ENCODE measurements at regions not wholly inside any gene's neighbourhood (a gene's known extent, or its start where the extent isn't known, plus 50 kb on each side); places are given as distances from the start of the nearest gene placed in this dataset.

GRCh38 chr4:58679051-58679450 is 1568.9 kb upstream of the IGFBP7 start:
- H3K27me3 ChIP-seq, result no peaks in the 10 kb centered on the region
- H3K4me1 ChIP-seq, result no peaks in the 10 kb centered on the region
- DNase-seq (ENCODE audit: low spot score in 2 of 2), result no peak
- TF ChIP-seq CTCF (IDR thresholded peaks at IDR 0.05), result no peak
- no peak for TF ChIP-seq POLR2AphosphoS5 (IDR thresholded peaks at IDR 0.05)
- no peak for TF ChIP-seq POLR2A (IDR thresholded peaks at IDR 0.05)
- no peak overlapping the region for H3K27ac ChIP-seq
- intact Hi-C loops (cut with DNase I; ENCODE audit: low total_unique reads), result no loop called here
- no peak overlapping the region for H3K4me3 ChIP-seq
- H3K9me3 ChIP-seq, result peaks cover 0 to 6% of the 10 kb centered on the region in 2 donors
- H3K36me3 ChIP-seq, result no peaks in the 10 kb centered on the region

- no peak for DNase-seq (ENCODE audit: low spot score in 2 of 2)
- Histone ChIP-seq H3K27me3 (no peaks in the 10 kb centered on the region), H3K36me3 (no peaks in the 10 kb centered on the region), H3K9me3 (peaks cover 0 to 8% of the 10 kb centered on the region in 2 donors), H3K4me1 (no peaks in the 10 kb centered on the region), H3K4me3 (no peak overlapping the region), H3K27ac (no peak overlapping the region)
- intact Hi-C loops (cut with DNase I; ENCODE audit: low total_unique reads), result no loop called here
- TF ChIP-seq CTCF (IDR thresholded peaks at IDR 0.05), result no peak
- TF ChIP-seq POLR2A (IDR thresholded peaks at IDR 0.05), result no peak
- no peak for TF ChIP-seq POLR2AphosphoS5 (IDR thresholded peaks at IDR 0.05)
Measured at GRCh38 chr4:58669783-58670182, 1559.6 kb upstream of the IGFBP7 start.

GRCh38 chr4:58665649-58666048 is 1555.5 kb upstream of the IGFBP7 start:
- no peak overlapping the region for H3K27ac ChIP-seq
- intact Hi-C loops (cut with DNase I; ENCODE audit: low total_unique reads), result no loop called here
- H3K27me3 ChIP-seq, result no peaks in the 10 kb centered on the region
- H3K9me3 ChIP-seq, result peaks cover 5 to 7% of the 10 kb centered on the region in 2 donors
- H3K4me1 ChIP-seq, result no peaks in the 10 kb centered on the region
- no peak for DNase-seq (ENCODE audit: low spot score in 2 of 2)
- no peak overlapping the region for H3K4me3 ChIP-seq
- H3K36me3 ChIP-seq, result no peaks in the 10 kb centered on the region
- TF ChIP-seq POLR2A (IDR thresholded peaks at IDR 0.05) (no peak), POLR2AphosphoS5 (IDR thresholded peaks at IDR 0.05) (no peak), CTCF (IDR thresholded peaks at IDR 0.05) (no peak)

- peaks cover 4 to 7% of the 10 kb centered on the region in 2 donors for H3K9me3 ChIP-seq
- H3K27ac ChIP-seq, result no peak overlapping the region
- H3K4me1 ChIP-seq, result no peaks in the 10 kb centered on the region
- no peak overlapping the region for H3K4me3 ChIP-seq
- no peak for DNase-seq (ENCODE audit: low spot score in 2 of 2)
- intact Hi-C loops (cut with DNase I; ENCODE audit: low total_unique reads), result loop anchor here (5.0 kb wide), 1 partner anchor 1321 kb away; no protein-coding TSS in a partner anchor
- no peaks in the 10 kb centered on the region for H3K36me3 ChIP-seq
- TF ChIP-seq POLR2A (IDR thresholded peaks at IDR 0.05), result no peak
- no peak for TF ChIP-seq POLR2AphosphoS5 (IDR thresholded peaks at IDR 0.05)
- no peak for TF ChIP-seq CTCF (IDR thresholded peaks at IDR 0.05)
- H3K27me3 ChIP-seq, result no peaks in the 10 kb centered on the region
Measured at GRCh38 chr4:58658701-58659100, 1548.5 kb upstream of the IGFBP7 start.

GRCh38 chr4:58653251-58653650 is 1543.1 kb upstream of the IGFBP7 start:
- intact Hi-C loops (cut with DNase I; ENCODE audit: low total_unique reads), result no loop called here
- Histone ChIP-seq H3K4me3 (no peak overlapping the region), H3K4me1 (no peaks in the 10 kb centered on the region), H3K27ac (no peak overlapping the region), H3K27me3 (no peaks in the 10 kb centered on the region), H3K36me3 (no peaks in the 10 kb centered on the region), H3K9me3 (no peaks in the 10 kb centered on the region)
- no peak for DNase-seq (ENCODE audit: low spot score in 2 of 2)
- TF ChIP-seq POLR2AphosphoS5 (IDR thresholded peaks at IDR 0.05) (no peak), CTCF (IDR thresholded peaks at IDR 0.05) (no peak), POLR2A (IDR thresholded peaks at IDR 0.05) (no peak)
